Mesenchymal stem cell (in vitro differentiated cells and primary cell): ENCODE measurements at regions not wholly inside any gene's neighbourhood (a gene's known extent, or its start where the extent isn't known, plus 50 kb on each side); places are given as distances from the start of the nearest gene placed in this dataset.

Source experiments
- DNase-seq: peaks from one replicate; pipeline ENCODE4 v3.0.0-alpha.2; 2013
- H2AFZ ChIP-seq: one replicate; pipeline ENCODE4 v1.6.1; 2013; ENCODE audit warnings: low read depth, mild to moderate bottlenecking, control low read depth, inconsistent platforms, low read length, moderate library complexity
- H2AK5ac ChIP-seq: 2 replicates; pipeline ENCODE4 v1.6.1; 2013; ENCODE audit warnings: low read length, moderate library complexity, mild to moderate bottlenecking, inconsistent platforms; ENCODE audit not compliant: severe bottlenecking
- H2BK120ac ChIP-seq: one replicate; pipeline ENCODE4 v1.6.1; 2013; ENCODE audit warnings: low read depth, mild to moderate bottlenecking, inconsistent platforms, low read length, moderate library complexity
- H2BK12ac ChIP-seq, 2 experiments: one replicate each; pipeline ENCODE4 v1.6.1; 2013; ENCODE audit warnings: inconsistent platforms in 2 of 2, low read length in 2 of 2, mild to moderate bottlenecking in 2 of 2, moderate library complexity in 2 of 2, control low read depth in 1 of 2
- H2BK15ac ChIP-seq: one replicate; pipeline ENCODE4 v1.6.1; 2013; ENCODE audit warnings: mild to moderate bottlenecking, low read depth, inconsistent platforms; ENCODE audit not compliant: poor library complexity, severe bottlenecking
- H2BK5ac ChIP-seq: 2 replicates; pipeline ENCODE4 v1.6.1; 2013; ENCODE audit warnings: low read depth, mild to moderate bottlenecking, low read length, control low read depth, inconsistent platforms; ENCODE audit not compliant: poor library complexity, severe bottlenecking
- H3K14ac ChIP-seq, 2 experiments: one replicate each; pipeline ENCODE4 v1.6.1; 2013; ENCODE audit warnings: inconsistent platforms in 2 of 2, low read length in 2 of 2, control low read depth in 1 of 2, mild to moderate bottlenecking in 1 of 2, moderate library complexity in 1 of 2
- H3K18ac ChIP-seq, 2 experiments: one replicate each; pipeline ENCODE4 v1.6.1; 2013; ENCODE audit warnings: inconsistent platforms in 2 of 2, low read length in 2 of 2, control low read depth in 1 of 2, low read depth in 1 of 2, mild to moderate bottlenecking in 1 of 2
- H3K23ac ChIP-seq, 2 experiments: one replicate each; pipeline ENCODE4 v1.6.1; 2013; ENCODE audit warnings: inconsistent platforms in 2 of 2, low read length in 2 of 2, mild to moderate bottlenecking in 2 of 2, moderate library complexity in 2 of 2, control low read depth in 1 of 2
- H3K27ac ChIP-seq: 2 replicates; pipeline ENCODE4 v1.5.1; 2013; ENCODE audit warnings: mild to moderate bottlenecking, moderate library complexity, low read length, control low read depth, inconsistent platforms; ENCODE audit not compliant: poor library complexity, severe bottlenecking
- H3K27me3 ChIP-seq, 2 experiments: 2 replicates each; pipeline versions ENCODE4 v1.6.1 to v1.7.0; 2013; ENCODE audit warnings: low read length in 2 of 2, mild to moderate bottlenecking in 2 of 2, moderate library complexity in 2 of 2, control low read depth in 1 of 2, inconsistent platforms in 1 of 2; ENCODE audit not compliant: control insufficient read depth in 1 of 2, insufficient read depth in 1 of 2
- H3K36me3 ChIP-seq, 2 experiments: 2 replicates each; pipeline versions ENCODE4 v1.6.1 to v1.7.0; 2013; ENCODE audit warnings: low read length in 2 of 2, control low read depth in 1 of 2, inconsistent platforms in 1 of 2, low read depth in 1 of 2, mild to moderate bottlenecking in 1 of 2; ENCODE audit not compliant: insufficient read depth in 2 of 2, control insufficient read depth in 1 of 2
- H3K4ac ChIP-seq, 2 experiments: one replicate each; pipeline ENCODE4 v1.6.1; 2013; ENCODE audit warnings: inconsistent platforms in 2 of 2, low read length in 2 of 2, mild to moderate bottlenecking in 2 of 2, moderate library complexity in 2 of 2, control low read depth in 1 of 2, low read depth in 1 of 2
- H3K4me1 ChIP-seq: 2 replicates; pipeline ENCODE4 v1.6.1; 2013; ENCODE audit warnings: low read depth, low read length, control low read depth; ENCODE audit not compliant: control insufficient read depth, insufficient read depth
- H3K4me2 ChIP-seq: 2 replicates; pipeline ENCODE4 v1.6.1; 2013; ENCODE audit warnings: low read length, mild to moderate bottlenecking, inconsistent platforms; ENCODE audit not compliant: poor library complexity, severe bottlenecking
- H3K4me3 ChIP-seq, 2 experiments: 2 replicates each; pipeline versions ENCODE4 v1.5.1 to v1.7.0; 2013; ENCODE audit warnings: low read length in 2 of 2, mild to moderate bottlenecking in 2 of 2, control low read depth in 1 of 2, low read depth in 1 of 2; ENCODE audit not compliant: insufficient read depth in 1 of 2
- H3K79me1 ChIP-seq: replicated peaks from 2 replicates; pipeline ENCODE4 v1.6.1; 2013; ENCODE audit warnings: mild to moderate bottlenecking, control low read depth, low read length, inconsistent platforms; ENCODE audit not compliant: poor library complexity, severe bottlenecking
- H3K9ac ChIP-seq: 2 replicates; pipeline ENCODE4 v1.7.0; 2013; ENCODE audit warnings: mild to moderate bottlenecking, low read length, moderate library complexity
- H3K9me3 ChIP-seq: 2 replicates; pipeline ENCODE4 v1.7.0; 2013; ENCODE audit warnings: mild to moderate bottlenecking, low read length; ENCODE audit not compliant: control insufficient read depth
- H4K8ac ChIP-seq: one replicate; pipeline ENCODE4 v1.6.1; 2013; ENCODE audit warnings: inconsistent platforms, mild to moderate bottlenecking, low read length, moderate library complexity
- H4K91ac ChIP-seq: one replicate; pipeline ENCODE4 v1.6.1; 2013; ENCODE audit warnings: mild to moderate bottlenecking, low read length, inconsistent platforms
- WGBS: methylation state at CpG from one replicate; pipeline ENCODE4 v1.1.7; 2013; ENCODE audit warnings: mixed read lengths; 5-methylcytosine and 5-hydroxymethylcytosine counted together

DNA sequence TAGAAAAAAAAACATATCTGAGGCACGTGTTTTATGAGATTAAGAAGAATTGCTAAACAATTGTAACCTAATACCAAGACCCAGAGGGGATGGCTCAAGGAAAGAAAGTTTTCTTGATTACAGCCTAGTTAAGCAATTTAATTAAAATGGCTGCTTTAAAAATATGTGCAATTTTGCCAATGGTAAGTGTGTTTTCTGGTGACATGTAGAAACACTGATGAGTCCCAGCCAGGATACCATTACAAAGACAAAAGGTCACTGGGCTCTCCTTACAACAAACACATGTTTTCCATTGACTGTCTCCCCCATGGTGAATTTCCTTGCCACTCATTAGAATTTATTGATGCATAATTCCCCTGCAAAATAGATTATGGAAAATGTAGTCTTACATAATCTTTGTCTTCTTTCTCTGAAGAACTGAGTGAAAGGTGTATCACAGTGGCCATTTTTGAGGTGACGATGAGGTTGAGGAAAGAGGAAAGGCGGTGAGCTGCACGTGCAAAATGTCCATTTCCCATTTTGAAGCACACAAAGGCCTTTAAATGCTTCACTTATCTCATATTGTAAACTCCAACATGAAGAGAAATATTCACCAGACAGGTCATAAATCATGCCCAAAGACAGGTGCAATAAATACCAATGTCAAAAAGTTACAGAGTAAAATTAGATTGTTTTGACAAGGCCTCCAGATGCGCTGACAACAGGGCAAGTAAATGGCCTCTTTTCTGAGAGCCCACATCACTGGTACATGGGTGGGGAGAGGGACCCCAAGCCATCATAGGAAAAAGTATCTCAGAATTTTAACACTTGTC is 696.9 kb downstream of the KCNJ2 start:
- H3K4me1 ChIP-seq = no peaks in the 10 kb centered on the region

GRCh38 chr17:70868149-70868548 is 698.8 kb downstream of the KCNJ2 start:
- H3K4me2 ChIP-seq = no peak overlapping the region
- no peaks in the 10 kb centered on the region for H3K9me3 ChIP-seq
- no peaks in the 10 kb centered on the region for H3K4me1 ChIP-seq
- no peak overlapping the region for H3K18ac ChIP-seq
- H2BK120ac ChIP-seq = no peak overlapping the region
- H3K27ac ChIP-seq = no peak overlapping the region
- no peak overlapping the region for H2BK15ac ChIP-seq
- 73% methylated on average over 2 of the region's 2 CpGs for WGBS
- DNase-seq = no peak
- no peak overlapping the region for H2BK12ac ChIP-seq
- H2AK5ac ChIP-seq = no peak overlapping the region
- no peaks in the 10 kb centered on the region for H3K79me1 ChIP-seq
- no peak overlapping the region for H4K91ac ChIP-seq
- H3K4ac ChIP-seq = no peak overlapping the region
- no peak overlapping the region for H3K4me3 ChIP-seq
- no peak overlapping the region for H3K9ac ChIP-seq
- no peak overlapping the region for H3K23ac ChIP-seq
- H2AFZ ChIP-seq = no peak overlapping the region
- no peak overlapping the region for H2BK5ac ChIP-seq
- no peak overlapping the region for H4K8ac ChIP-seq
- H3K36me3 ChIP-seq = no peaks in the 10 kb centered on the region
- no peak overlapping the region for H3K14ac ChIP-seq
- H3K27me3 ChIP-seq = no peaks in the 10 kb centered on the region

More for the DNA sequence above, 696.9 kb downstream of the KCNJ2 start:
- Histone ChIP-seq H3K27ac (no peak overlapping the region), H3K18ac (no peak overlapping the region), H3K4me2 (no peak overlapping the region), H3K14ac (no peak overlapping the region), H3K9me3 (peaks cover 5% of the 10 kb centered on the region), H2BK120ac (no peak overlapping the region), H4K8ac (no peak overlapping the region), H2AFZ (no peak overlapping the region), H2BK12ac (no peak overlapping the region), H3K4me3 (no peak overlapping the region), H3K79me1 (no peaks in the 10 kb centered on the region), H4K91ac (no peak overlapping the region), H2BK15ac (no peak overlapping the region), H3K36me3 (no peaks in the 10 kb centered on the region), H3K4ac (no peak overlapping the region), H3K27me3 (no peaks in the 10 kb centered on the region), H2AK5ac (no peak overlapping the region), H3K9ac (no peak overlapping the region), H2BK5ac (no peak overlapping the region), H3K23ac (no peak overlapping the region)
- no peak for DNase-seq
- WGBS = 93% methylated on average over 3 of the region's 5 CpGs

DNA sequence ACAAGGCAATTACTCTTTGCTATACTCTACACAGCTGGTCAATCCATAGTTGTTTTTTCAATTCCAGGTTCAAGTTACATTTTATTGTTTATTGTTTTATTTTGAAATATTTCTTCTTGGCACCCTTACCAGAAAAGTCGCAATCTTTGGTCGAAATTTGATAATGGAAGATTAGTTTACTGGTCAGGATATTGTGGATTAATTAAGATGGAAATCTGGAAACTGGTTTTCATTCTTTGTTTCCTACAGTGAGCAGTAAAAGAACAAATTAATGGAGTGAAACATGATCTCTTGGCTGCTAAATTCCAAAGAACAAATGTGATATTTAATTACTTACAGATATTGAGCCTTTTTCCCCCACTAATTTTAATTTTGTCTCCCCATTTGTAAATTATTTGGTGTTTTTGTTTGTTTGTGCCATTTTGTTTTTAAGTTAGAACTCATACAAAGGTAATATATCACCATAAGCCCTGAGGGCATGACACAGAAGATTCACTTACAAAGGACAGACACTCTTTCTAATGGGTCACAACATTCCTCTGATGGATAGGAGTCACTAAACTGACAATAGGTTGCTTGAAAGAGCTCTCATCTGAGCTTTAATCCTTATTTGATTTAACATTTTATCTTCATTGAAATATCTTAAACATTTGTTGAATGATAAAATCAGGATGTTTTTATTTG is 700.2 kb downstream of the KCNJ2 start:
- Histone ChIP-seq H3K27ac (no peak overlapping the region), H3K9ac (no peak overlapping the region), H4K8ac (no peak overlapping the region), H3K9me3 (no peaks in the 10 kb centered on the region), H2BK5ac (no peak overlapping the region), H3K36me3 (no peaks in the 10 kb centered on the region), H3K14ac (no peak overlapping the region), H2BK12ac (no peak overlapping the region), H3K18ac (no peak overlapping the region), H4K91ac (no peak overlapping the region), H3K4me1 (no peaks in the 10 kb centered on the region), H3K27me3 (no peaks in the 10 kb centered on the region), H3K4ac (no peak overlapping the region), H2BK15ac (no peak overlapping the region), H3K4me3 (no peak overlapping the region), H2AK5ac (no peak overlapping the region), H3K4me2 (no peak overlapping the region), H3K23ac (no peak overlapping the region), H2BK120ac (no peak overlapping the region), H3K79me1 (no peaks in the 10 kb centered on the region), H2AFZ (no peak overlapping the region)
- DNase-seq = no peak
- WGBS = 93% methylated on average over 2 of the region's 2 CpGs

DNA sequence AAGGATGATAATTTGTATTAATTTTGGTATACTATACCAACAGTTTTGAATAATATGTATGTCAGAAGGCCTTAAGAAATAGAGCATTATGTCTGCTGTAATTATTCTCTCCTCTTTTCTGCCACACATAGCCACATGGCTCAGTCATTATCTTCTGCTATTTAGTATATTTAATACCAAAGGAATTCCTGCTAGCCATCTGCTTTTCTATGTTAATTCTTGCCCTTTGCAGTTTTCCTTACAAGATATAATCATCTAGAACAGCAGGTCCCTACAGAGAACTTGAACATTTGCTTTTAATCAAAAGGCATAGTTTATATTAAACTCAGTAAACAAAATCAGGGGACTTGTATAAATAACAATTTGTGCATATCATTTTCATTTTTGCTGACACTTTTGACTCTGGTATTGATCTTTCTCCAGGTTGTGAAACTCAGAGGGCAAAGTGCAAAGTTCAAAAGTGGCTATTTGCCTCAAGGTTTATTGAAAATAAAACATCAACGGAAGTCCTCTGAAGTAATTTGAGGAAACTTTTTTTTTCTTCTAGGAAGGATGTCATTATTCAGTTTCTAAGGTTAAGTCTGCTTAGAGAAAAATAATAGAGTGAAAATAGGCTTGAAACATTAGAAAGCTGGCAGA is 702.0 kb downstream of the KCNJ2 start:
- no peaks in the 10 kb centered on the region for H3K36me3 ChIP-seq
- WGBS = 50% methylated on average over 1 of the region's 1 CpG
- no peak overlapping the region for H3K27ac ChIP-seq
- H3K79me1 ChIP-seq = no peaks in the 10 kb centered on the region
- no peak overlapping the region for H2BK120ac ChIP-seq
- H2AFZ ChIP-seq = no peak overlapping the region
- H3K4me3 ChIP-seq = no peak overlapping the region
- H2BK5ac ChIP-seq = no peak overlapping the region
- no peak overlapping the region for H4K8ac ChIP-seq
- H3K9ac ChIP-seq = no peak overlapping the region
- H4K91ac ChIP-seq = no peak overlapping the region
- no peak for DNase-seq
- H2AK5ac ChIP-seq = no peak overlapping the region
- no peak overlapping the region for H3K23ac ChIP-seq
- no peak overlapping the region for H3K4ac ChIP-seq
- no peak overlapping the region for H2BK12ac ChIP-seq
- H3K9me3 ChIP-seq = no peaks in the 10 kb centered on the region
- H2BK15ac ChIP-seq = no peak overlapping the region
- H3K4me2 ChIP-seq = no peak overlapping the region
- no peak overlapping the region for H3K18ac ChIP-seq
- no peaks in the 10 kb centered on the region for H3K27me3 ChIP-seq
- H3K4me1 ChIP-seq = no peaks in the 10 kb centered on the region
- no peak overlapping the region for H3K14ac ChIP-seq
